Epithelial cell of proximal tubule (primary cell): ENCODE measurements at regions not wholly inside any gene's neighbourhood (a gene's known extent, or its start where the extent isn't known, plus 50 kb on each side); places are given as distances from the start of the nearest gene placed in this dataset.

Experiments
- DNase-seq: peaks from one replicate; pipeline ENCODE4 v3.0.0-alpha.2; 2011; ENCODE audit warnings: low read depth
- H3K4me3 ChIP-seq: 2 replicates; pipeline ENCODE4 v1.5.1; 2011; ENCODE audit warnings: low read depth, mild to moderate bottlenecking, low read length
- CTCF ChIP-seq: conservative IDR thresholded peaks from 2 replicates; pipeline ENCODE4 v1.5.1; 2012; ENCODE audit warnings: low read depth, mild to moderate bottlenecking, low read length

GRCh38 chr1:70553567-70553956 lies 142.5 kb downstream of the CTH start:
- no peak overlapping the region for H3K4me3 ChIP-seq
- DNase-seq: no peak
- no peak for TF ChIP-seq CTCF

- DNase-seq: no peak
- H3K4me3 ChIP-seq: no peak overlapping the region
- no peak for TF ChIP-seq CTCF
These were observed 143.3 kb downstream of the CTH start for GRCh38 chr1:70554341-70554740.

- no peak for TF ChIP-seq CTCF
- no peak overlapping the region for H3K4me3 ChIP-seq
- DNase-seq: no peak
These were observed 145.5 kb downstream of the CTH start for GRCh38 chr1:70556541-70556940.

- TF ChIP-seq CTCF: no peak
- H3K4me3 ChIP-seq: no peak overlapping the region
- DNase-seq: no peak
These were observed 156.1 kb downstream of the CTH start for GRCh38 chr1:70567167-70567566.

GRCh38 chr1:70571191-70571590 lies 160.1 kb downstream of the CTH start:
- DNase-seq: no peak
- no peak for TF ChIP-seq CTCF
- no peak overlapping the region for H3K4me3 ChIP-seq

GRCh38 chr1:70573317-70573843 lies 162.3 kb downstream of the CTH start:
- TF ChIP-seq CTCF: no peak
- DNase-seq: no peak

GRCh38 chr1:70581661-70582060 lies 170.6 kb downstream of the CTH start:
- no peak overlapping the region for H3K4me3 ChIP-seq
- no peak for TF ChIP-seq CTCF
- no peak for DNase-seq

More at GRCh38 chr1:70573317-70573843, 162.3 kb downstream of the CTH start:
- no peak overlapping the region for H3K4me3 ChIP-seq
